SK-N-SH (cell line): ENCODE measurements at regions not wholly inside any gene's neighbourhood (a gene's known extent, or its start where the extent isn't known, plus 50 kb on each side); places are given as distances from the start of the nearest gene placed in this dataset.

Experiments
- EP300 ChIP-seq, 2 experiments: IDR thresholded peaks; 2 replicates each; pipeline versions ENCODE4 v1.4.0 to v1.6.1; 2012; ENCODE audit warnings: borderline replicate concordance in 1 of 2, low read depth in 1 of 2, low read length in 1 of 2
- FOSL2 ChIP-seq: IDR thresholded peaks from 2 replicates; pipeline ENCODE4 v1.4.0; 2012; ENCODE audit warnings: low read depth, mild to moderate bottlenecking, moderate library complexity, borderline replicate concordance
- GABPA ChIP-seq: IDR thresholded peaks from 2 replicates; pipeline ENCODE4 v1.4.0; 2012; ENCODE audit warnings: low read depth, mild to moderate bottlenecking
- JUND ChIP-seq: IDR thresholded peaks from 2 replicates; pipeline ENCODE4 v1.4.0; 2012
- MXI1 ChIP-seq: IDR thresholded peaks from 2 replicates; pipeline ENCODE4 v1.6.1; 2012; ENCODE audit warnings: mild to moderate bottlenecking, low read depth, low read length, improper control_type of control experiment
- NFIC ChIP-seq: IDR thresholded peaks from 2 replicates; pipeline ENCODE4 v1.4.0; 2012; ENCODE audit warnings: borderline replicate concordance
- POLR2AphosphoS5 ChIP-seq: IDR thresholded peaks from 2 replicates; pipeline ENCODE4 v1.6.1; 2012; ENCODE audit warnings: low read depth, low read length
- RXRA ChIP-seq: IDR thresholded peaks from 2 replicates; pipeline ENCODE4 v1.4.0; 2012; ENCODE audit warnings: low read depth, mild to moderate bottlenecking, borderline replicate concordance
- SIN3A ChIP-seq: IDR thresholded peaks from 2 replicates; pipeline ENCODE4 v1.6.1; 2012; ENCODE audit warnings: low read depth, mild to moderate bottlenecking, low read length, moderate library complexity, borderline replicate concordance
- TCF12 ChIP-seq: IDR thresholded peaks from 2 replicates; pipeline ENCODE4 v1.4.0; 2012
- YY1 ChIP-seq: IDR thresholded peaks from 2 replicates; pipeline ENCODE4 v1.4.0; 2012; ENCODE audit warnings: low read depth, mild to moderate bottlenecking
- TF ChIP-seq, protein P1 (sequence below): IDR thresholded peaks from 2 replicates; pipeline ENCODE4 v1.6.1; 2012; ENCODE audit warnings: mild to moderate bottlenecking, low read depth, low read length, moderate library complexity
- TF ChIP-seq, protein P2 (sequence below): fragments of 200-600 bp; sonication (generic); IDR thresholded peaks from 2 replicates; pipeline ENCODE4 v1.6.1; 2017; ENCODE audit warnings: antibody characterized with exemption, mild to moderate bottlenecking, moderate library complexity

DNA sequence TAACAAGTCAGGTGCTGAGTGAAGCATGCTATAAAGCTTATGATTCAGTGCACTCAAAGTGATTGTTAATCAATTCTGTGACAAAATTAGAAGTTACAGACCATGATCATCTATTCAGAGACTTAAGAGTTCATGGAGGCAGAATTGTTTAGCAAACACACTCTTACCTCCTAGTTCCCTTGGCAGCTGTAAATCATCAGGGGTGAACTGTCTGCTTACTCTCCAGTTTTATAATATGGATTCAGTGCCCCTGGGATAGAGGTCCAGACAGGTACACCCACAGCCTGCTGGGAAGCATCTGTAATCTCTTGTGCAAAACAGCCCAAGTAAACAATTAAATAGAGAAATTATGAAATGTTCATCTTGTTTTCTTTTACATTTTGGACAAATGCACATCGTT is 835.0 kb upstream of the COBL start:
- TF ChIP-seq, protein P1, sequence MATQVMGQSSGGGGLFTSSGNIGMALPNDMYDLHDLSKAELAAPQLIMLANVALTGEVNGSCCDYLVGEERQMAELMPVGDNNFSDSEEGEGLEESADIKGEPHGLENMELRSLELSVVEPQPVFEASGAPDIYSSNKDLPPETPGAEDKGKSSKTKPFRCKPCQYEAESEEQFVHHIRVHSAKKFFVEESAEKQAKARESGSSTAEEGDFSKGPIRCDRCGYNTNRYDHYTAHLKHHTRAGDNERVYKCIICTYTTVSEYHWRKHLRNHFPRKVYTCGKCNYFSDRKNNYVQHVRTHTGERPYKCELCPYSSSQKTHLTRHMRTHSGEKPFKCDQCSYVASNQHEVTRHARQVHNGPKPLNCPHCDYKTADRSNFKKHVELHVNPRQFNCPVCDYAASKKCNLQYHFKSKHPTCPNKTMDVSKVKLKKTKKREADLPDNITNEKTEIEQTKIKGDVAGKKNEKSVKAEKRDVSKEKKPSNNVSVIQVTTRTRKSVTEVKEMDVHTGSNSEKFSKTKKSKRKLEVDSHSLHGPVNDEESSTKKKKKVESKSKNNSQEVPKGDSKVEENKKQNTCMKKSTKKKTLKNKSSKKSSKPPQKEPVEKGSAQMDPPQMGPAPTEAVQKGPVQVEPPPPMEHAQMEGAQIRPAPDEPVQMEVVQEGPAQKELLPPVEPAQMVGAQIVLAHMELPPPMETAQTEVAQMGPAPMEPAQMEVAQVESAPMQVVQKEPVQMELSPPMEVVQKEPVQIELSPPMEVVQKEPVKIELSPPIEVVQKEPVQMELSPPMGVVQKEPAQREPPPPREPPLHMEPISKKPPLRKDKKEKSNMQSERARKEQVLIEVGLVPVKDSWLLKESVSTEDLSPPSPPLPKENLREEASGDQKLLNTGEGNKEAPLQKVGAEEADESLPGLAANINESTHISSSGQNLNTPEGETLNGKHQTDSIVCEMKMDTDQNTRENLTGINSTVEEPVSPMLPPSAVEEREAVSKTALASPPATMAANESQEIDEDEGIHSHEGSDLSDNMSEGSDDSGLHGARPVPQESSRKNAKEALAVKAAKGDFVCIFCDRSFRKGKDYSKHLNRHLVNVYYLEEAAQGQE = no peak
- no peak for TF ChIP-seq RXRA
- TF ChIP-seq EP300 (IDR thresholded peaks at IDR 0.05; ENCODE audit: borderline replicate concordance in 1 of 2, low read depth in 1 of 2, low read length in 1 of 2) = no peak
- TF ChIP-seq, protein P2, sequence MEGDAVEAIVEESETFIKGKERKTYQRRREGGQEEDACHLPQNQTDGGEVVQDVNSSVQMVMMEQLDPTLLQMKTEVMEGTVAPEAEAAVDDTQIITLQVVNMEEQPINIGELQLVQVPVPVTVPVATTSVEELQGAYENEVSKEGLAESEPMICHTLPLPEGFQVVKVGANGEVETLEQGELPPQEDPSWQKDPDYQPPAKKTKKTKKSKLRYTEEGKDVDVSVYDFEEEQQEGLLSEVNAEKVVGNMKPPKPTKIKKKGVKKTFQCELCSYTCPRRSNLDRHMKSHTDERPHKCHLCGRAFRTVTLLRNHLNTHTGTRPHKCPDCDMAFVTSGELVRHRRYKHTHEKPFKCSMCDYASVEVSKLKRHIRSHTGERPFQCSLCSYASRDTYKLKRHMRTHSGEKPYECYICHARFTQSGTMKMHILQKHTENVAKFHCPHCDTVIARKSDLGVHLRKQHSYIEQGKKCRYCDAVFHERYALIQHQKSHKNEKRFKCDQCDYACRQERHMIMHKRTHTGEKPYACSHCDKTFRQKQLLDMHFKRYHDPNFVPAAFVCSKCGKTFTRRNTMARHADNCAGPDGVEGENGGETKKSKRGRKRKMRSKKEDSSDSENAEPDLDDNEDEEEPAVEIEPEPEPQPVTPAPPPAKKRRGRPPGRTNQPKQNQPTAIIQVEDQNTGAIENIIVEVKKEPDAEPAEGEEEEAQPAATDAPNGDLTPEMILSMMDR = no peak
- no peak for TF ChIP-seq POLR2AphosphoS5
- TF ChIP-seq YY1 = no peak
- TF ChIP-seq TCF12 = no peak
- TF ChIP-seq SIN3A = no peak
- TF ChIP-seq GABPA = no peak
- TF ChIP-seq MXI1 = no peak
- TF ChIP-seq NFIC = no peak
- no peak for TF ChIP-seq JUND
- TF ChIP-seq FOSL2 = no peak
